H1 (cell line): ENCODE measurements at regions not wholly inside any gene's neighbourhood (a gene's known extent, or its start where the extent isn't known, plus 50 kb on each side); places are given as distances from the start of the nearest gene placed in this dataset.

Experiments
- CHD2 ChIP-seq: IDR thresholded peaks from 2 replicates; pipeline ENCODE4 v1.6.1; 2012; ENCODE audit warnings: low read length, improper control_type of control experiment
- RNF2 ChIP-seq: fragments of 200-900, 300-1000 bp; sonication (generic); IDR thresholded peaks from 2 replicates; pipeline ENCODE4 v1.7.1; 2016; ENCODE audit warnings: borderline replicate concordance, low read depth, mild to moderate bottlenecking, antibody characterized with exemption, low read length; ENCODE audit not compliant: poor library complexity, severe bottlenecking; ENCODE audit errors: missing control alignments
- TF ChIP-seq, protein P1 (sequence below): IDR thresholded peaks from 2 replicates; pipeline ENCODE4 v1.6.1; 2012; ENCODE audit warnings: low read length, inconsistent platforms

DNA sequence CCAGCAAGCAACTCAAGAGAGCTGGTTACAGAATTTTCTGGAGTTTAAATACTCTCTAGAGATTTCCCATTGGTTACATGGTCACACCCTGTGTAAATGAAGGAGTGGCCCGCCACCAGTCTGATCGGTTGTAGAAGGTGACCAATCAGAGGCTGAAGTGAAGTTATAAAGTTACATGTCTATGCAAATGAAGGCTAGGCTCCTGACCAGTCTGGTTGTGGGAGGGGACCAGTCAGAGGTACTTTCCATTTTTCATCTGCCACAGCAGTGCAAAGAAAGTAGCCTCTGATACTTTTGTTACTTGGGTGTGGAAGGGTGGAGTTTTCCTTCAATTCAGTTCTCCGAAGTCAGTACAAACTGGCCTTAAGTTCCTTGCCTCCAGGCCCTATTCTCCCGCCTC is 273.7 kb downstream of the BARHL2 start (continued):
- TF ChIP-seq RNF2 (no peak), CHD2 (no peak)
- TF ChIP-seq, protein P1, sequence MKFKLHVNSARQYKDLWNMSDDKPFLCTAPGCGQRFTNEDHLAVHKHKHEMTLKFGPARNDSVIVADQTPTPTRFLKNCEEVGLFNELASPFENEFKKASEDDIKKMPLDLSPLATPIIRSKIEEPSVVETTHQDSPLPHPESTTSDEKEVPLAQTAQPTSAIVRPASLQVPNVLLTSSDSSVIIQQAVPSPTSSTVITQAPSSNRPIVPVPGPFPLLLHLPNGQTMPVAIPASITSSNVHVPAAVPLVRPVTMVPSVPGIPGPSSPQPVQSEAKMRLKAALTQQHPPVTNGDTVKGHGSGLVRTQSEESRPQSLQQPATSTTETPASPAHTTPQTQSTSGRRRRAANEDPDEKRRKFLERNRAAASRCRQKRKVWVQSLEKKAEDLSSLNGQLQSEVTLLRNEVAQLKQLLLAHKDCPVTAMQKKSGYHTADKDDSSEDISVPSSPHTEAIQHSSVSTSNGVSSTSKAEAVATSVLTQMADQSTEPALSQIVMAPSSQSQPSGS, result no peak
